ENCODE measurements at regions not wholly inside any gene's neighbourhood (a gene's known extent, or its start where the extent isn't known, plus 50 kb on each side); places are given as distances from the start of the nearest gene placed in this dataset.
A peak's percentile ranks its signal among the peaks of the same experiment; 100 is the strongest.

DNA sequence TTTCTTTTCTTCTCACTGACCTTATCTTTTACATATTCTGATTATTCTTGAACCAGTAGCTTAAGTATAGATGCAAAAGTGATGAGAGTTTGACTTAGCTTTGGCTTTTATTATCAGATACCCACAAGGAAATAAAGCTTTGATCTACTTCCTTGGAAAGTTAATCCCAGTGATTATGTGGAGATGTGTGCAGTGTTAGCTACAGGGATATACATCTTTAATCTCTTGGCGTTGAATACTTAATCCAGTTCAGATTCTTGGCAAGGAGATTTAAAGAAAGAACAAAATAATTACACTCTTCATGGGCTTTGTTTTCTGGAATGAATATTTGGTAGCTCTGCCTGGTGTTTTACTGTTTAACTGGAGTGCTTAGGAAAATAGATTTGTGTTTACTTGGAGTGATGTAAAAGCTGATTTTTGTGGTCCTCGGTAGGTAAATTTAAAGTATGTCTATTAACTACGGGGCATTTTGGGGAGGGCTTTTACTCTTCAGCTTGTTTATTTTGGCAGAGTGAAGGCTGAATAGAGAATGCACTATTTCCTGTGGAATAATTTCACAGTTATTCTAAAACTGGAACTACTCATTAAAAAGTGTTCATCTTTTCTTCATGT, 150.1 kb upstream of the LRIG3 start (continued):
- TF ChIP-seq ZNF521 (tag by site-specific recombination; IDR thresholded peaks at IDR 0.05) (no peak), ZNF777 (tag by site-specific recombination; IDR thresholded peaks at IDR 0.05; ENCODE audit: borderline replicate concordance) (no peak), SP3 (tag by site-specific recombination; IDR thresholded peaks at IDR 0.05) (no peak), FEZF1 (tag by site-specific recombination; IDR thresholded peaks at IDR 0.05) (peak; percentile 71), TCF7L2 (IDR thresholded peaks at IDR 0.05; ENCODE audit: borderline replicate concordance, low read depth, low read length) (0 out of 2 replicates have a peak, but pooled peaks have one; percentile 20), ZBTB17 (tag by site-specific recombination; IDR thresholded peaks at IDR 0.05) (peak; percentile 68), HOXD13 (CRISPR knock-in tag; IDR thresholded peaks at IDR 0.05; ENCODE audit: borderline replicate concordance) (no peak), ZBTB8A (tag by site-specific recombination; IDR thresholded peaks at IDR 0.05) (0 out of 2 replicates have a peak, but pooled peaks have one; percentile 13), ZSCAN30 (tag by site-specific recombination; IDR thresholded peaks at IDR 0.05) (peak; percentile 34; the same call in 1 of the 2 replicates), SP7 (tag by site-specific recombination; IDR thresholded peaks at IDR 0.05) (peak; percentile 69), ZBTB7A (tag by site-specific recombination; IDR thresholded peaks at IDR 0.05; ENCODE audit: low read depth) (no peak), ZNF837 (tag by site-specific recombination; IDR thresholded peaks at IDR 0.05) (no peak), ZNF560 (tag by site-specific recombination; IDR thresholded peaks at IDR 0.05; ENCODE audit: borderline replicate concordance) (no peak), ZFP69B (tag by site-specific recombination; IDR thresholded peaks at IDR 0.05) (no peak), ZNF596 (tag by site-specific recombination; IDR thresholded peaks at IDR 0.05) (0 out of 2 replicates have a peak, but pooled peaks have one; percentile 7), ZNF701 (tag by site-specific recombination; IDR thresholded peaks at IDR 0.05) (no peak), ZNF202 (tag by site-specific recombination; IDR thresholded peaks at IDR 0.05; ENCODE audit: borderline replicate concordance) (no peak), ZNF843 (tag by site-specific recombination; IDR thresholded peaks at IDR 0.05) (peak; percentile 58; the same call in 1 of the 2 replicates), ZNF426 (tag by site-specific recombination; IDR thresholded peaks at IDR 0.05) (no peak), GLIS1 (tag by site-specific recombination; IDR thresholded peaks at IDR 0.05) (0 out of 2 replicates have a peak, but pooled peaks have one; percentile 17), OSR2 (tag by site-specific recombination; IDR thresholded peaks at IDR 0.05) (peak; percentile 90), ZNF398 (tag by site-specific recombination; IDR thresholded peaks at IDR 0.05) (peak; percentile 37; the same call in 1 of the 2 replicates)
- TF ChIP-seq, protein P1, sequence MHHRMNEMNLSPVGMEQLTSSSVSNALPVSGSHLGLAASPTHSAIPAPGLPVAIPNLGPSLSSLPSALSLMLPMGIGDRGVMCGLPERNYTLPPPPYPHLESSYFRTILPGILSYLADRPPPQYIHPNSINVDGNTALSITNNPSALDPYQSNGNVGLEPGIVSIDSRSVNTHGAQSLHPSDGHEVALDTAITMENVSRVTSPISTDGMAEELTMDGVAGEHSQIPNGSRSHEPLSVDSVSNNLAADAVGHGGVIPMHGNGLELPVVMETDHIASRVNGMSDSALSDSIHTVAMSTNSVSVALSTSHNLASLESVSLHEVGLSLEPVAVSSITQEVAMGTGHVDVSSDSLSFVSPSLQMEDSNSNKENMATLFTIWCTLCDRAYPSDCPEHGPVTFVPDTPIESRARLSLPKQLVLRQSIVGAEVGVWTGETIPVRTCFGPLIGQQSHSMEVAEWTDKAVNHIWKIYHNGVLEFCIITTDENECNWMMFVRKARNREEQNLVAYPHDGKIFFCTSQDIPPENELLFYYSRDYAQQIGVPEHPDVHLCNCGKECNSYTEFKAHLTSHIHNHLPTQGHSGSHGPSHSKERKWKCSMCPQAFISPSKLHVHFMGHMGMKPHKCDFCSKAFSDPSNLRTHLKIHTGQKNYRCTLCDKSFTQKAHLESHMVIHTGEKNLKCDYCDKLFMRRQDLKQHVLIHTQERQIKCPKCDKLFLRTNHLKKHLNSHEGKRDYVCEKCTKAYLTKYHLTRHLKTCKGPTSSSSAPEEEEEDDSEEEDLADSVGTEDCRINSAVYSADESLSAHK (tag by site-specific recombination; IDR thresholded peaks at IDR 0.05) = 0 out of 2 replicates have a peak, but pooled peaks have one; percentile 12
- TF ChIP-seq, protein P2, sequence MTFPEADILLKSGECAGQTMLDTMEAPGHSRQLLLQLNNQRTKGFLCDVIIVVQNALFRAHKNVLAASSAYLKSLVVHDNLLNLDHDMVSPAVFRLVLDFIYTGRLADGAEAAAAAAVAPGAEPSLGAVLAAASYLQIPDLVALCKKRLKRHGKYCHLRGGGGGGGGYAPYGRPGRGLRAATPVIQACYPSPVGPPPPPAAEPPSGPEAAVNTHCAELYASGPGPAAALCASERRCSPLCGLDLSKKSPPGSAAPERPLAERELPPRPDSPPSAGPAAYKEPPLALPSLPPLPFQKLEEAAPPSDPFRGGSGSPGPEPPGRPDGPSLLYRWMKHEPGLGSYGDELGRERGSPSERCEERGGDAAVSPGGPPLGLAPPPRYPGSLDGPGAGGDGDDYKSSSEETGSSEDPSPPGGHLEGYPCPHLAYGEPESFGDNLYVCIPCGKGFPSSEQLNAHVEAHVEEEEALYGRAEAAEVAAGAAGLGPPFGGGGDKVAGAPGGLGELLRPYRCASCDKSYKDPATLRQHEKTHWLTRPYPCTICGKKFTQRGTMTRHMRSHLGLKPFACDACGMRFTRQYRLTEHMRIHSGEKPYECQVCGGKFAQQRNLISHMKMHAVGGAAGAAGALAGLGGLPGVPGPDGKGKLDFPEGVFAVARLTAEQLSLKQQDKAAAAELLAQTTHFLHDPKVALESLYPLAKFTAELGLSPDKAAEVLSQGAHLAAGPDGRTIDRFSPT (tag by site-specific recombination; IDR thresholded peaks at IDR 0.05) = no peak
- TF ChIP-seq, protein P3, sequence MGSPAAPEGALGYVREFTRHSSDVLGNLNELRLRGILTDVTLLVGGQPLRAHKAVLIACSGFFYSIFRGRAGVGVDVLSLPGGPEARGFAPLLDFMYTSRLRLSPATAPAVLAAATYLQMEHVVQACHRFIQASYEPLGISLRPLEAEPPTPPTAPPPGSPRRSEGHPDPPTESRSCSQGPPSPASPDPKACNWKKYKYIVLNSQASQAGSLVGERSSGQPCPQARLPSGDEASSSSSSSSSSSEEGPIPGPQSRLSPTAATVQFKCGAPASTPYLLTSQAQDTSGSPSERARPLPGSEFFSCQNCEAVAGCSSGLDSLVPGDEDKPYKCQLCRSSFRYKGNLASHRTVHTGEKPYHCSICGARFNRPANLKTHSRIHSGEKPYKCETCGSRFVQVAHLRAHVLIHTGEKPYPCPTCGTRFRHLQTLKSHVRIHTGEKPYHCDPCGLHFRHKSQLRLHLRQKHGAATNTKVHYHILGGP (tag by site-specific recombination; IDR thresholded peaks at IDR 0.05) = peak; percentile 84
- TF ChIP-seq, protein P4, sequence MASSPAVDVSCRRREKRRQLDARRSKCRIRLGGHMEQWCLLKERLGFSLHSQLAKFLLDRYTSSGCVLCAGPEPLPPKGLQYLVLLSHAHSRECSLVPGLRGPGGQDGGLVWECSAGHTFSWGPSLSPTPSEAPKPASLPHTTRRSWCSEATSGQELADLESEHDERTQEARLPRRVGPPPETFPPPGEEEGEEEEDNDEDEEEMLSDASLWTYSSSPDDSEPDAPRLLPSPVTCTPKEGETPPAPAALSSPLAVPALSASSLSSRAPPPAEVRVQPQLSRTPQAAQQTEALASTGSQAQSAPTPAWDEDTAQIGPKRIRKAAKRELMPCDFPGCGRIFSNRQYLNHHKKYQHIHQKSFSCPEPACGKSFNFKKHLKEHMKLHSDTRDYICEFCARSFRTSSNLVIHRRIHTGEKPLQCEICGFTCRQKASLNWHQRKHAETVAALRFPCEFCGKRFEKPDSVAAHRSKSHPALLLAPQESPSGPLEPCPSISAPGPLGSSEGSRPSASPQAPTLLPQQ (tag by site-specific recombination; IDR thresholded peaks at IDR 0.05) = 0 out of 2 replicates have a peak, but pooled peaks have one; percentile 23
